HEK293 (cell line): ENCODE measurements at regions not wholly inside any gene's neighbourhood (a gene's known extent, or its start where the extent isn't known, plus 50 kb on each side); places are given as distances from the start of the nearest gene placed in this dataset.

Experiments used
- CTCF ChIA-PET: fragments of 350-600 bp; formaldehyde crosslinking; extraction: SDS; loops from one replicate; lab custom pipeline; 2021; ENCODE audit warnings: antibody characterized with exemption; lab: Yijun Ruan, JAX
- POLR2A ChIA-PET: fragments of 300-600 bp; formaldehyde crosslinking; extraction: SDS; loops from one replicate; lab custom pipeline; 2020; ENCODE audit warnings: antibody characterized with exemption, inconsistent platforms; lab: Yijun Ruan, JAX
- H3K27ac ChIP-seq: fragments of 200-500 bp; sonication (Bioruptor generic); 2 replicates; pipeline ENCODE4 v1.5.1; 2014; ENCODE audit warnings: low read depth, low read length, control low read depth, inconsistent platforms; ENCODE audit errors: extremely low read depth
- H3K36me3 ChIP-seq, 2 experiments: fragments of 200-500 bp in 1 of 2; sonication (Bioruptor generic) in 1 of 2; 1 replicate in 1 of 2; 2 replicates in 1 of 2; pipeline ENCODE4 v1.5.1; 2014 to 2017; ENCODE audit warnings: inconsistent platforms in 2 of 2, low read length in 2 of 2; ENCODE audit not compliant: control insufficient read depth in 2 of 2, insufficient read depth in 1 of 2
- H3K4me1 ChIP-seq: fragments of 200-500 bp; sonication (Bioruptor generic); 2 replicates; pipeline ENCODE4 v1.5.1; 2014; ENCODE audit warnings: mild to moderate bottlenecking, low read length, inconsistent platforms; ENCODE audit not compliant: control insufficient read depth, insufficient read depth
- H3K4me3 ChIP-seq: 2 replicates; pipeline ENCODE4 v1.5.1; 2011; ENCODE audit warnings: low read depth, mild to moderate bottlenecking, control low read depth, low read length, moderate library complexity
- H3K9me3 ChIP-seq: fragments of 200-500 bp; sonication (Bioruptor generic); 2 replicates; pipeline ENCODE4 v1.5.1; 2014; ENCODE audit warnings: low read depth, low read length, inconsistent platforms; ENCODE audit not compliant: control insufficient read depth, insufficient read depth
- ATF2 ChIP-seq: fragments of 450-650 bp; formaldehyde crosslinking; IDR thresholded peaks from 2 replicates; pipeline ENCODE4 v1.5.1; 2016; ENCODE audit warnings: missing biosample characterization, missing genetic modification characterization, low read depth
- PRDM1 ChIP-seq: fragments of 450-650 bp; formaldehyde crosslinking; IDR thresholded peaks from 2 replicates; pipeline ENCODE4; 2016; ENCODE audit warnings: missing biosample characterization, missing genetic modification characterization
- REPIN1 ChIP-seq: fragments of 450-650 bp; formaldehyde crosslinking; IDR thresholded peaks from 2 replicates; pipeline ENCODE4 v1.5.1; 2017; ENCODE audit warnings: missing biosample characterization, missing genetic modification characterization, low read depth
- SALL2 ChIP-seq: fragments of 450-650 bp; formaldehyde crosslinking; IDR thresholded peaks from 2 replicates; pipeline ENCODE4 v1.5.0; 2017; ENCODE audit warnings: missing biosample characterization, mild to moderate bottlenecking, missing genetic modification characterization, borderline replicate concordance
- ZBTB49 ChIP-seq: fragments of 450-650 bp; formaldehyde crosslinking; IDR thresholded peaks from 2 replicates; pipeline ENCODE4 v1.5.1; 2016; ENCODE audit warnings: missing biosample characterization, missing genetic modification characterization, low read depth
- ZFHX2 ChIP-seq: fragments of 450-650 bp; formaldehyde crosslinking; conservative IDR thresholded peaks from 2 replicates; pipeline ENCODE4 v1.5.1; 2016; ENCODE audit warnings: missing biosample characterization, missing genetic modification characterization
- ZNF114 ChIP-seq: fragments of 450-650 bp; formaldehyde crosslinking; IDR thresholded peaks from 2 replicates; pipeline ENCODE4 v1.5.0; 2017; ENCODE audit warnings: missing biosample characterization, missing genetic modification characterization
- ZNF133 ChIP-seq: fragments of 450-650 bp; formaldehyde crosslinking; IDR thresholded peaks from 2 replicates; pipeline ENCODE4 v1.5.1; 2016; ENCODE audit warnings: missing biosample characterization, missing genetic modification characterization
- ZNF140 ChIP-seq: fragments of 450-650 bp; formaldehyde crosslinking; IDR thresholded peaks from 2 replicates; pipeline ENCODE4 v1.5.1; 2016; ENCODE audit warnings: missing biosample characterization, missing genetic modification characterization
- ZNF704 ChIP-seq: fragments of 450-650 bp; formaldehyde crosslinking; IDR thresholded peaks from 2 replicates; pipeline ENCODE4 v1.5.1; 2016; ENCODE audit warnings: missing biosample characterization, missing genetic modification characterization
- ZNF747 ChIP-seq: fragments of 450-650 bp; formaldehyde crosslinking; IDR thresholded peaks from 2 replicates; pipeline ENCODE4 v1.5.1; 2016; ENCODE audit warnings: missing biosample characterization, missing genetic modification characterization
- ZSCAN4 ChIP-seq: fragments of 450-650 bp; formaldehyde crosslinking; IDR thresholded peaks from 2 replicates; pipeline ENCODE4 v1.5.1; 2017; ENCODE audit warnings: missing biosample characterization, missing genetic modification characterization
- ZXDB ChIP-seq: fragments of 450-650 bp; formaldehyde crosslinking; IDR thresholded peaks from 2 replicates; pipeline ENCODE4 v1.5.1; 2016; ENCODE audit warnings: missing biosample characterization, missing genetic modification characterization

- POLR2A ChIA-PET = interaction anchor here (0.7 kb wide), 1 partner anchor 162 kb away, joined by 3 read pairs; no protein-coding TSS in a partner anchor
- Histone ChIP-seq H3K4me1 (no peaks in the 10 kb centered on the region), H3K4me3 (no peak overlapping the region), H3K27ac (no peak overlapping the region), H3K36me3 (no peaks in the 10 kb centered on the region), H3K9me3 (no peaks in the 10 kb centered on the region)
- CTCF ChIA-PET = no interaction called here
- TF ChIP-seq ZNF114 (tag by site-specific recombination) (no peak), ATF2 (tag by site-specific recombination) (no peak), SALL2 (tag by site-specific recombination) (no peak), REPIN1 (tag by site-specific recombination) (no peak), ZXDB (tag by site-specific recombination) (no peak), ZBTB49 (tag by site-specific recombination) (no peak), ZNF140 (tag by site-specific recombination) (no peak), ZNF704 (no peak)
Measured at GRCh38 chr6:164022632-164023031, 608.1 kb downstream of the QKI start.

GRCh38 chr6:164021589-164022250, 607.2 kb downstream of the QKI start:
- no peak overlapping the region for H3K4me3 ChIP-seq
- H3K9me3 ChIP-seq = no peaks in the 10 kb centered on the region
- H3K36me3 ChIP-seq = no peaks in the 10 kb centered on the region
- TF ChIP-seq ZNF704 = no peak
- TF ChIP-seq ZSCAN4 (tag by site-specific recombination) = peak; percentile 99
- TF ChIP-seq ZNF133 (tag by site-specific recombination) = no peak
- no peak for TF ChIP-seq PRDM1 (tag by site-specific recombination)
- no peak for TF ChIP-seq ATF2 (tag by site-specific recombination)
- TF ChIP-seq ZNF747 (tag by site-specific recombination) = no peak
- peak; percentile 23; the same call in 1 of the 2 replicates for TF ChIP-seq ZFHX2 (tag by site-specific recombination)
- CTCF ChIA-PET = interaction anchor here (0.7 kb wide), 1 partner anchor 1054 kb away, joined by 3 read pairs; no protein-coding TSS in a partner anchor
- H3K27ac ChIP-seq = no peak overlapping the region
- no peaks in the 10 kb centered on the region for H3K4me1 ChIP-seq
- POLR2A ChIA-PET = interaction anchor here (0.7 kb wide), 1 partner anchor 161 kb away, joined by 3 read pairs; no protein-coding TSS in a partner anchor
